ENCODE measurements at regions not wholly inside any gene's neighbourhood (a gene's known extent, or its start where the extent isn't known, plus 50 kb on each side); places are given as distances from the start of the nearest gene placed in this dataset.

DNA sequence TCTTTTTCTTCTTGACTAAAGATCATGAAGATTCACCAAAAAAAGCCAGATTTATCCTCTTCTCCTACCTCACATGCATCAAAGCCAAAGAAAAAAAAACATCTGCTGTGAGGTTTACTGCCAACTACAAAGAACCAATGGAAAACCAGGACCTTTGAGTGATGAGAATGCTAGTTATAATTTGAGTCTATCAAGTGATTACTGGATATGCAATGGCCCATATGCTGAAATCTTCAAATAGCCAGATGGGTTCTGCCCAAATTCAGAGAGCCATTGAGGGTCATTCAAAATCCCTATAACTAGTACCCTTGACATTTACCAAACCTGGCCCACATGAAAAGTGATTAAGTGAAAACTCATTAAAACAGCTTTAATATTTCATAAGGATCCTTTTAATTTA lies 78.4 kb upstream of the ACO1 start:
- Mint-ChIP-seq H3K36me3 (ENCODE audit: low read depth) (peaks cover 4% of the 10 kb centered on the region), H3K27ac (no peak overlapping the region), H3K4me3 (no peak overlapping the region), H3K4me1 (peaks cover 11% of the 10 kb centered on the region), H3K27me3 (ENCODE audit: insufficient read depth) (no peaks in the 10 kb centered on the region), H3K9me3 (peaks cover 19% of the 10 kb centered on the region)
- TF ChIP-seq, protein P1, sequence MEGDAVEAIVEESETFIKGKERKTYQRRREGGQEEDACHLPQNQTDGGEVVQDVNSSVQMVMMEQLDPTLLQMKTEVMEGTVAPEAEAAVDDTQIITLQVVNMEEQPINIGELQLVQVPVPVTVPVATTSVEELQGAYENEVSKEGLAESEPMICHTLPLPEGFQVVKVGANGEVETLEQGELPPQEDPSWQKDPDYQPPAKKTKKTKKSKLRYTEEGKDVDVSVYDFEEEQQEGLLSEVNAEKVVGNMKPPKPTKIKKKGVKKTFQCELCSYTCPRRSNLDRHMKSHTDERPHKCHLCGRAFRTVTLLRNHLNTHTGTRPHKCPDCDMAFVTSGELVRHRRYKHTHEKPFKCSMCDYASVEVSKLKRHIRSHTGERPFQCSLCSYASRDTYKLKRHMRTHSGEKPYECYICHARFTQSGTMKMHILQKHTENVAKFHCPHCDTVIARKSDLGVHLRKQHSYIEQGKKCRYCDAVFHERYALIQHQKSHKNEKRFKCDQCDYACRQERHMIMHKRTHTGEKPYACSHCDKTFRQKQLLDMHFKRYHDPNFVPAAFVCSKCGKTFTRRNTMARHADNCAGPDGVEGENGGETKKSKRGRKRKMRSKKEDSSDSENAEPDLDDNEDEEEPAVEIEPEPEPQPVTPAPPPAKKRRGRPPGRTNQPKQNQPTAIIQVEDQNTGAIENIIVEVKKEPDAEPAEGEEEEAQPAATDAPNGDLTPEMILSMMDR (conservative IDR thresholded peaks at IDR 0.05): no peak
- Histone ChIP-seq H3K9me3 (ENCODE audit: control insufficient read depth, low read length) (no peaks in the 10 kb centered on the region), H3K27ac (ENCODE audit: low read depth, low read length) (no peak overlapping the region), H3K36me3 (ENCODE audit: control insufficient read depth, insufficient read depth, low read length) (no peaks in the 10 kb centered on the region), H3K27me3 (ENCODE audit: control insufficient read depth, insufficient read depth, low read length, poor library complexity, severe bottlenecking) (no peaks in the 10 kb centered on the region), H3K9ac (ENCODE audit: extremely low read depth, low read length, poor library complexity, severe bottlenecking) (no peak overlapping the region), H3K4me3 (ENCODE audit: low read length) (no peak overlapping the region), H3K4me1 (ENCODE audit: control insufficient read depth, insufficient read depth, low read length) (no peaks in the 10 kb centered on the region)
- DNase-seq: no peak

DNA sequence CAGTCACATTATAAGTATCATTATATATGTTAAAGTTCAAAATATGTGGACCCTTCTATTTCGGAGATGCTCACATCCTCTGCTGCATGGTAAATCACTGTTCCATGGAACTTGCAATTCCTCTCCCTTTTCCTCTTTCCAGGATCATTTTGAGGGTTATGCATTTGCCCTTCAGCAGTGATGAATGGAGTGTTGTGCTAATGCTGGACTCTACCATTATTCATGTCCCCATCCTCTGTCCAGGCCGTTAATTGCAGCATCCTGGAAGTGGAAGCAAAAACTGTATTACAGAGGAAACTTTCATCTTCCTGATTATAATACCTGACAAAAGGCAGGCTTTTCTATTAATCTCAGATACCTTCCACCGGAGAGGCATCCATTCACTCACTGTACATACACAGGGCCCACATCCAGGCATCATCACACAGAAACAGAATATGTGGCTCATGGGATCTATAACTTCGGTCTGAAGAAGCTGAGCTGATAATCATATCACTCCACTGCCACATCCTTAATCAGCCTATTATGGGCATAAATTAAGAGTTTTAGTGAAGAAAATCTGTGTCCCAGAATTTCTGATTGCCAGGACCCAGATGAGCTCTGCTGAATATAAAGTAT lies 65.0 kb upstream of the ACO1 start:
- no peaks in the 10 kb centered on the region for H3K27me3 Mint-ChIP-seq (ENCODE audit: insufficient read depth)
- DNase-seq: no peak
- H3K9me3 Mint-ChIP-seq: peaks cover 11% of the 10 kb centered on the region
- Histone ChIP-seq H3K27me3 (ENCODE audit: control insufficient read depth, insufficient read depth, low read length, poor library complexity, severe bottlenecking) (no peaks in the 10 kb centered on the region), H3K4me1 (ENCODE audit: control insufficient read depth, insufficient read depth, low read length) (no peaks in the 10 kb centered on the region), H3K27ac (ENCODE audit: low read depth, low read length) (no peak overlapping the region), H3K9ac (ENCODE audit: extremely low read depth, low read length, poor library complexity, severe bottlenecking) (no peak overlapping the region), H3K9me3 (ENCODE audit: control insufficient read depth, low read length) (no peaks in the 10 kb centered on the region), H3K4me3 (ENCODE audit: low read length) (no peak overlapping the region), H3K36me3 (ENCODE audit: control insufficient read depth, insufficient read depth, low read length) (no peaks in the 10 kb centered on the region)
- H3K36me3 Mint-ChIP-seq (ENCODE audit: low read depth): no peaks in the 10 kb centered on the region
- WGBS, 2 experiments (ENCODE audit: insufficient coverage in 1 of 2, insufficient read length in 1 of 2): 88 to 100% methylated on average over 1 to 4 of the region's 4 CpGs
- H3K4me3 Mint-ChIP-seq: no peak overlapping the region
- H3K27ac Mint-ChIP-seq: no peak overlapping the region
- H3K4me1 Mint-ChIP-seq: peaks cover 2% of the 10 kb centered on the region
- TF ChIP-seq, protein P1 (conservative IDR thresholded peaks at IDR 0.05): no peak

DNA sequence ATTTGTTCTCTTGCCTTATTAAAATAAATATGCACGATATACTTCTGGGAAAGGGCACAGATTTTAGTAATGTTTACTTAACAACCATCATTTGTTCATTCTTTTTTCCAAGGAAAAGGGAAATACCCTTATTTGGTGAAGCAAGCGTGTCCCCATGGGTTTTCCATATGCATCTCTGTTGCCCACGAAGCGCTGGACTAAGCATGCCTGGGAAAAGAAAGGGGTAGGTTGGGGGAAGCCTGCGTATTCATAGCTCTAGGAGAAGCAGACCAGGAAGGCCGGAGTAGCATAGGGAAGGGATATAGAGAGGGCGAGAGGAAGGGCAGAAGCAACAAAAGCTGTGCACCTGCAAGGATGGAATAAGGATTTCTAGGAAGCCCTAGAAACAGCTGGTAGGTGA lies 61.8 kb upstream of the ACO1 start:
- Histone ChIP-seq H3K4me3 (ENCODE audit: low read length) (no peak overlapping the region), H3K27ac (ENCODE audit: low read depth, low read length) (no peak overlapping the region), H3K27me3 (ENCODE audit: control insufficient read depth, insufficient read depth, low read length, poor library complexity, severe bottlenecking) (no peaks in the 10 kb centered on the region), H3K36me3 (ENCODE audit: control insufficient read depth, insufficient read depth, low read length) (no peaks in the 10 kb centered on the region), H3K4me1 (ENCODE audit: control insufficient read depth, insufficient read depth, low read length) (no peaks in the 10 kb centered on the region), H3K9me3 (ENCODE audit: control insufficient read depth, low read length) (no peaks in the 10 kb centered on the region), H3K9ac (ENCODE audit: extremely low read depth, low read length, poor library complexity, severe bottlenecking) (no peak overlapping the region)
- Mint-ChIP-seq H3K36me3 (ENCODE audit: low read depth) (no peaks in the 10 kb centered on the region), H3K27ac (no peak overlapping the region), H3K27me3 (ENCODE audit: insufficient read depth) (no peaks in the 10 kb centered on the region), H3K4me3 (no peak overlapping the region), H3K4me1 (peaks cover 2% of the 10 kb centered on the region), H3K9me3 (no peaks in the 10 kb centered on the region)
- TF ChIP-seq, protein P1 (conservative IDR thresholded peaks at IDR 0.05): no peak
- no peak for DNase-seq
- WGBS, 2 experiments (ENCODE audit: insufficient coverage in 1 of 2, insufficient read length in 1 of 2): 78 to 96% methylated on average over 6 to 7 of the region's 7 CpGs
